Natural killer cell (primary cell): ENCODE measurements at regions not wholly inside any gene's neighbourhood (a gene's known extent, or its start where the extent isn't known, plus 50 kb on each side); places are given as distances from the start of the nearest gene placed in this dataset.

Experiments used
- ATAC-seq, 3 donors: fragments of 150-1000 bp in 2 of 3; fragments of 200-7000 bp in 1 of 3; cut with Tn5 transposase; 1 replicate in 1 of 3; 2 replicates in 2 of 3; pipeline ENCODE4 v1.10.0; 2021; ENCODE audit warnings: mild to moderate bottlenecking in 2 of 3, moderate library complexity in 2 of 3
- DNase-seq, 2 donors: peaks; one replicate each; pipeline versions ENCODE4 v3.0.0 to v3.0.0-alpha.2; 2013 to 2021; ENCODE audit warnings: mixed read lengths in 1 of 2
- H3K27ac ChIP-seq: one replicate; pipeline ENCODE4 v1.5.1; 2013; ENCODE audit warnings: mild to moderate bottlenecking, low read length
- H3K27me3 ChIP-seq: one replicate; pipeline ENCODE4 v1.6.1; 2013; ENCODE audit warnings: low read length; ENCODE audit not compliant: control insufficient read depth, insufficient read depth
- H3K36me3 ChIP-seq: one replicate; pipeline ENCODE4 v1.6.1; 2013; ENCODE audit warnings: low read length; ENCODE audit not compliant: control insufficient read depth, insufficient read depth
- H3K4me1 ChIP-seq: one replicate; pipeline ENCODE4 v1.6.1; 2013; ENCODE audit warnings: low read length; ENCODE audit not compliant: control insufficient read depth, insufficient read depth
- H3K4me3 ChIP-seq: one replicate; pipeline ENCODE4 v1.5.1; 2013; ENCODE audit warnings: low read length
- H3K9me3 ChIP-seq: one replicate; pipeline ENCODE4 v1.6.1; 2013; ENCODE audit warnings: low read length; ENCODE audit not compliant: control insufficient read depth, insufficient read depth
- H3K27ac Mint-ChIP-seq, 2 donors: one replicate each; pipeline ENCODE4 v1.8.0; 2022; ENCODE audit warnings: mild to moderate bottlenecking in 2 of 2, mixed read lengths in 2 of 2, moderate library complexity in 1 of 2
- H3K27me3 Mint-ChIP-seq, 2 donors: one replicate each; pipeline ENCODE4 v1.8.0; 2022; ENCODE audit warnings: low read depth in 2 of 2, mixed read lengths in 2 of 2
- H3K36me3 Mint-ChIP-seq: one replicate; pipeline ENCODE4 v1.8.0; 2022; ENCODE audit warnings: mixed read lengths
- H3K4me1 Mint-ChIP-seq, 2 donors: one replicate each; pipeline ENCODE4 v1.8.0; 2022; ENCODE audit warnings: mixed read lengths in 2 of 2
- H3K4me3 Mint-ChIP-seq: one replicate; pipeline ENCODE4 v1.8.0; 2022; ENCODE audit warnings: mild to moderate bottlenecking, moderate library complexity, mixed read lengths
- H3K9me3 Mint-ChIP-seq, 2 donors: one replicate each; pipeline ENCODE4 v1.8.0; 2022; ENCODE audit warnings: mixed read lengths in 2 of 2
- WGBS: methylation state at CpG from one replicate; pipeline ENCODE4 v1.1.7; 2013; ENCODE audit warnings: missing lambda C conversion rate; ENCODE audit not compliant: insufficient coverage; 5-methylcytosine and 5-hydroxymethylcytosine counted together
- intact Hi-C: fragments of 100-400 bp; cut with micrococcal nuclease; formaldehyde crosslinking; loops from one replicate; pipeline ENCODE4 v1.14.2; 2022
- TF ChIP-seq, protein P1 (sequence below): fragments of 200-600 bp; IDR thresholded peaks from one replicate; pipeline ENCODE4 v1.8.0; 2022; ENCODE audit warnings: antibody characterized with exemption

DNA sequence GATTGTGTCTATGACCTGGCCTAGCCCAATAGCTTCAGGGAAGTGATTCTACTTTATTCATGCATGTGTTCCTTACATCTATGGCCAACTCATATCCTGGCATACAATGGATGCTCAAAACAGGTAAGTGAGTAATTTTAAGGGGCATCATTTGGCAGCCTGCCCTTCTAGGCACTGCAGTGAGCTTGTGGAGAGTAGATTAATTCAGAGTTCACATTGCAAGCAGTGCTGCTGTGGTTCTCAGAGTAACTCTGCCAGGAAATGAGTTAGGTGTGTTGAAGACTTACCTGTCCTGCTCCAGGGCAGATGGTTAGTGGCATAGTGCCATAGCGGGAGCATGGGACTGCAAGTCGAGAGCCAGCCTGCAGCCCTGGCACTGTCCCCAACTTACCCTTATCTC, 158.0 kb downstream of the SCP2D1 start:
- no peaks in the 10 kb centered on the region for H3K36me3 Mint-ChIP-seq
- H3K27ac Mint-ChIP-seq, result no peak overlapping the region
- Histone ChIP-seq H3K27me3 (no peaks in the 10 kb centered on the region), H3K4me3 (no peak overlapping the region), H3K9me3 (no peaks in the 10 kb centered on the region), H3K27ac (no peak overlapping the region), H3K36me3 (no peaks in the 10 kb centered on the region), H3K4me1 (no peaks in the 10 kb centered on the region)
- WGBS, result 83% methylated on average over 2 of the region's 2 CpGs
- H3K27me3 Mint-ChIP-seq, result peaks cover 4 to 6% of the 10 kb centered on the region in 2 donors
- intact Hi-C loops, result no loop called here
- H3K4me3 Mint-ChIP-seq, result no peak overlapping the region
- no peaks in the 10 kb centered on the region for H3K4me1 Mint-ChIP-seq
- H3K9me3 Mint-ChIP-seq, result no peaks in the 10 kb centered on the region
- no peak for ATAC-seq
- TF ChIP-seq, protein P1, sequence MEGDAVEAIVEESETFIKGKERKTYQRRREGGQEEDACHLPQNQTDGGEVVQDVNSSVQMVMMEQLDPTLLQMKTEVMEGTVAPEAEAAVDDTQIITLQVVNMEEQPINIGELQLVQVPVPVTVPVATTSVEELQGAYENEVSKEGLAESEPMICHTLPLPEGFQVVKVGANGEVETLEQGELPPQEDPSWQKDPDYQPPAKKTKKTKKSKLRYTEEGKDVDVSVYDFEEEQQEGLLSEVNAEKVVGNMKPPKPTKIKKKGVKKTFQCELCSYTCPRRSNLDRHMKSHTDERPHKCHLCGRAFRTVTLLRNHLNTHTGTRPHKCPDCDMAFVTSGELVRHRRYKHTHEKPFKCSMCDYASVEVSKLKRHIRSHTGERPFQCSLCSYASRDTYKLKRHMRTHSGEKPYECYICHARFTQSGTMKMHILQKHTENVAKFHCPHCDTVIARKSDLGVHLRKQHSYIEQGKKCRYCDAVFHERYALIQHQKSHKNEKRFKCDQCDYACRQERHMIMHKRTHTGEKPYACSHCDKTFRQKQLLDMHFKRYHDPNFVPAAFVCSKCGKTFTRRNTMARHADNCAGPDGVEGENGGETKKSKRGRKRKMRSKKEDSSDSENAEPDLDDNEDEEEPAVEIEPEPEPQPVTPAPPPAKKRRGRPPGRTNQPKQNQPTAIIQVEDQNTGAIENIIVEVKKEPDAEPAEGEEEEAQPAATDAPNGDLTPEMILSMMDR, result no peak
- no peak for DNase-seq

DNA sequence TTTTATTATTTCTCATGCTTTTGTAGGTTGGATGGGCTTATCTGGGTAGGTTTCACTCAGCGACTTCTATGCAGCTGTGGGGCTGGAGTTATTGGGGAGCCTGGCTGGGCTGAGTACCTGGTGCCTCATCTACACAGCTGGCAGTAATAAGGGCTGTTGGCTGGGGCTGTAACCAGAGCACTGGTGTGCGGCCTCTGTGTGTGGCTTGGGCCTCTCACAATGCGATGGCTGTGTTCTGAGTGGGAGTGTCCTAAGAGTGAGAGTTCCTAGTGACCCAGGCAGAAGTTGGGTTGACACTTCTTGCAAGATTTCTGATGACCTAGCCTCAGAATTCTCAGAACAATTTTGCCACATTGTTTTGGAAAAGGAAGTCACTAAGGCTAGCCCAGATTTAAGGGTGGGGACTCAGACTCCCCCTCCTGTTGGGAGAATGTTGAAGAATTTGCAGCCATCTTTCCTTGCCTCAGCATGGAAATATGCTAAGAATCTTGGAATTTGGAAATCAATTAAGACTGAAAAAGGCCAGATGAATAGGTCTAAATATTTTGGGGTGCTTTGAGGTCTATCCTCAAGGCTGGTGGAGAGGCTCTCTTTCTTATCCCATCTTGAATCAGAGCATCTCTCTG, 158.8 kb downstream of the SCP2D1 start:
- DNase-seq (no peak), ATAC-seq (no peak)
- TF ChIP-seq, protein P1, result no peak
- Mint-ChIP-seq H3K36me3 (no peaks in the 10 kb centered on the region), H3K4me1 (no peaks in the 10 kb centered on the region), H3K27ac (no peak overlapping the region), H3K27me3 (peaks cover 2 to 4% of the 10 kb centered on the region in 2 donors), H3K9me3 (no peaks in the 10 kb centered on the region), H3K4me3 (no peak overlapping the region)
- Histone ChIP-seq H3K27me3 (no peaks in the 10 kb centered on the region), H3K36me3 (no peaks in the 10 kb centered on the region), H3K27ac (no peak overlapping the region), H3K4me3 (no peak overlapping the region), H3K9me3 (no peaks in the 10 kb centered on the region), H3K4me1 (no peaks in the 10 kb centered on the region)
- WGBS, result 93% methylated on average over 3 of the region's 3 CpGs
- intact Hi-C loops, result no loop called here

DNA sequence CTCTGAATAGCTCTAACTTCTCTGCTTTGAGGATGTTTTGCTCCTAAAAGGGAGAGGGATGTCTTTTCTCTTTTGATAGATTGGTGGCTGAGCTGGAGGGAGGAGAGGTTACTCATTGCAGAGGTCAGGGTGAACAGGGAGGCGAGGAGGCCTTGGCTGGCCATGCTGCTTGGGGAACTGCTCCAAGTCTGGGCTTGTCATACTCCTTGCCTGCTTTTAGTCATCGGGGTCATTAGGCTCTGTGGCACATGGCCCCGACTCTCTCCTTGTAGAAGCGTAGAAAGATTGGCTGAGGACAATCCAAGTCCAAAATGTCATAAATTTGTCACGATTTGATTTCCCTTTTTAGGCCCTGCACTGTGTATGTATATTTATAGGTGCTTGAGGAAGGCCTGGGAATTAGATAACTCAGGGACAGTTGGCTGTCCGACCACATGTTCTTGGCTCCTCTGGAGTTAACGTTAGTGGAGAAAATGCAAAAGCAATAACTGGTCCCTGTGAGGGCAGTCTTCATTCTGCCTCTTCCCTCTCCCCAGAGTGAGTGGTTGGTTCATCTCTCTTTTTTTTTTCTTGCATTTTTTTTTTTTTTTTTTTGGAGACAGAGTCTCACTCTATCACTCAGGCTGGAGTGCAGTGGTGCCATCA, 160.1 kb downstream of the SCP2D1 start:
- Histone ChIP-seq H3K4me1 (no peaks in the 10 kb centered on the region), H3K4me3 (no peak overlapping the region), H3K36me3 (no peaks in the 10 kb centered on the region), H3K27ac (no peak overlapping the region), H3K27me3 (no peaks in the 10 kb centered on the region), H3K9me3 (no peaks in the 10 kb centered on the region)
- Mint-ChIP-seq H3K27ac (no peak overlapping the region), H3K9me3 (no peaks in the 10 kb centered on the region), H3K27me3 (peaks cover 0 to 7% of the 10 kb centered on the region in 2 donors), H3K4me3 (no peak overlapping the region), H3K36me3 (no peaks in the 10 kb centered on the region), H3K4me1 (no peaks in the 10 kb centered on the region)
- intact Hi-C loops, result no loop called here
- TF ChIP-seq, protein P1, result no peak
- DNase-seq, result no peak
- whole genome bisulfite sequencing, result 67% methylated on average over 7 of the region's 7 CpGs
- ATAC-seq, result no peak

DNA sequence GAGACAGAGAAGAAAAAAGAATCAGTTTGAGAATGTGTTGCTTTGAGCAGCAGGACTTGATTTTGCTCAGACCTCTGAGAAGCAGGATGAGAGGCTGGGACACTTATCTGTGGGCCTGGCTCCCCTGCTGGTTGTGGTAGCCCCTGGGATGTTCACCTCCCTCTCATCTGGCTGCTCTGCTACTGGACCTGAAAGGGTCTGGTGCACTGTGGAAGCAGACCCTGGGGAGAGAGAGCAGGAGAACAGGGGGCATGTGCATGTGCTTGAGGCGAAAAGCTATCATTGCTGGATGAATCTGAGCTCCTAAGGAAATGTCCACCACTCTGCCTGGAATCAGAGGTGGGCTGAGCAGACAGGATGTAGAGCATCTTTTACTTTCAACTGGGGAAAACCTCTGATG, 161.1 kb downstream of the SCP2D1 start:
- Mint-ChIP-seq H3K36me3 (no peaks in the 10 kb centered on the region), H3K4me3 (no peak overlapping the region), H3K27me3 (peaks cover 0 to 7% of the 10 kb centered on the region in 2 donors), H3K27ac (no peak overlapping the region), H3K9me3 (no peaks in the 10 kb centered on the region), H3K4me1 (no peaks in the 10 kb centered on the region)
- H3K9me3 ChIP-seq, result no peaks in the 10 kb centered on the region
- intact Hi-C loops, result no loop called here
- H3K4me3 ChIP-seq, result no peak overlapping the region
- H3K36me3 ChIP-seq, result no peaks in the 10 kb centered on the region
- TF ChIP-seq, protein P1, result no peak
- WGBS, result 83% methylated on average over 1 of the region's 1 CpG
- ATAC-seq, result no peak
- H3K27ac ChIP-seq, result no peak overlapping the region
- no peak for DNase-seq
- H3K4me1 ChIP-seq, result no peaks in the 10 kb centered on the region
- no peaks in the 10 kb centered on the region for H3K27me3 ChIP-seq
